ENCODE measurements at regions not wholly inside any gene's neighbourhood (a gene's known extent, or its start where the extent isn't known, plus 50 kb on each side); places are given as distances from the start of the nearest gene placed in this dataset.

DNA sequence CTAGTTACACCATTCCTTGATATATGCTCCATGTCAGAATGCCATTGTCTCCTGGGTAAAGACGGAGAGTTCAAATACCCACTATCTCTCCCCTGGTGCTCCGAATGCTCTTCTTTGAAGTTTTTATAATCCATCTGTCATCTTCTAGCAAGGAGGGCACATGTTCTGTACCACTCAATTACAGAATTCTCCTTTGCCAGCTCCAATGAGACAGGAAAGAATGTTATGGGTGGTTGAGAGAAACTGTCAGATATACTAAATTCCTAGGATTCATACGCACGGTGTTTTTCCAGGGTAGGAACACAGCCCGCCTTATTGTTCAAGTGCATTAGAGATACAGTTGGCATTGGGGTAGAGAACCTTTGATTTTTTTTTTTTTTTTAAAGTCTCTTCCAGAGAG lies 118.0 kb upstream of the ZNF536 start:
- TF ChIP-seq ZNF274 (IDR thresholded peaks at IDR 0.05; ENCODE audit: borderline replicate concordance, extremely low read depth, low read length) (no peak), JUND (IDR thresholded peaks at IDR 0.05; ENCODE audit: low read length) (no peak)

Measured in H1 (cell line).